SK-N-MC (cell line): ENCODE measurements at regions not wholly inside any gene's neighbourhood (a gene's known extent, or its start where the extent isn't known, plus 50 kb on each side); places are given as distances from the start of the nearest gene placed in this dataset.

ENCODE experiments used
- DNase-seq: peaks from one replicate; pipeline ENCODE4 v3.0.0-alpha.2; 2011; ENCODE audit warnings: low read depth, low spot score
- H3K27ac ChIP-seq: fragments of 200-600 bp; sonication (generic); 2 replicates; pipeline ENCODE4 v1.5.1; 2016; ENCODE audit warnings: mixed run types
- H3K36me3 ChIP-seq: fragments of 200-600 bp; sonication (generic); 2 replicates; pipeline ENCODE4 v1.6.1; 2017; ENCODE audit warnings: antibody characterized with exemption, low read length, mixed read lengths; ENCODE audit not compliant: insufficient read depth
- H3K4me3 ChIP-seq: fragments of 200-600 bp; sonication (generic); 2 replicates; pipeline ENCODE4 v1.5.1; 2016
- H3K9ac ChIP-seq: fragments of 200-600 bp; sonication (generic); 2 replicates; pipeline ENCODE4 v1.8.0; 2017; ENCODE audit warnings: mixed run types, mixed read lengths; ENCODE audit not compliant: insufficient read length
- H3K9me3 ChIP-seq: fragments of 200-600 bp; sonication (generic); 2 replicates; pipeline ENCODE4 v1.6.1; 2017; ENCODE audit warnings: low read depth, mild to moderate bottlenecking, antibody characterized with exemption, low read length, moderate library complexity, mixed read lengths
- EZH2 ChIP-seq: fragments of 200-600 bp; sonication (generic); IDR thresholded peaks from one replicate; pipeline ENCODE4 v1.6.1; 2017; ENCODE audit warnings: antibody characterized with exemption
- FOXP2 ChIP-seq: optimal IDR thresholded peaks from 2 replicates; pipeline ENCODE3; 2011; ENCODE audit warnings: mild to moderate bottlenecking, moderate library complexity; ENCODE audit not compliant: insufficient read depth; ENCODE audit errors: extremely low read length, control extremely low read depth
- POLR2AphosphoS5 ChIP-seq: IDR thresholded peaks from 2 replicates; pipeline ENCODE4 v1.6.1; 2012; ENCODE audit warnings: mild to moderate bottlenecking, low read depth, low read length, borderline replicate concordance

DNA sequence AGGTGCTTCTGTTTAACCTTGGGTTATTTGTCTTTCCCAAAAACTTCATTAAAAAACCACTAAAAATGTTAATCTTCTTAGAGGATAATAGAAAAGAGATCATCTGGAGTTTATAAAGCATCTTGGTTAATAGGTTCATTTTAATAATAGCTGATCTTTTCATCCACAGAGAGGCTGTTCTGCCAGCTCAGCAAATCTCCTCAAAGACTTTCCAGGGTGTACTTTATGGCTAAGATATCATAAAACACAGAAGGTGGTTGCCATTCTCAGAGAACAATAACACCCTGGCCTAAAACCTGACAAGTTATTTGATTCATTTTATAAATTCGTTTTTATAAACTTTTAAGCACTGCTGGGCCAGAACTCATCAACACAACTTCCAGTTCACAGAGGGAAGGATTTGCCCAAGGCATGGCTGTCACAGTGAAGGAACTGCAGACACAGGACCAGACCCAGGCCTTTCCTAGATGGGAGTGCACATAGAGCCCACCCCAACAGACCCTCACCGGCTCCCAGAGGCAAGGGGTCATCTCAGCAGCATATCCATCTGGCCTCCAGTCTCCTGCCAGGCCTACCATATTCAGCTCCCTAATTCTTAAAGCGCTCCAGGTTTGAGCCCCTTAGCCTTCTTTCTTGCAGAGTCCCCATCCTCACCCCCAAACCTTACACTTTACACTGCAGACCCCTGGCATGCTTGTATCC, 203.4 kb upstream of the RAB6C start:
- Histone ChIP-seq H3K4me3 (no peak overlapping the region), H3K9ac (no peak overlapping the region), H3K36me3 (no peaks in the 10 kb centered on the region), H3K27ac (no peak overlapping the region), H3K9me3 (no peaks in the 10 kb centered on the region)
- no peak for TF ChIP-seq POLR2AphosphoS5
- TF ChIP-seq FOXP2: no peak
- TF ChIP-seq EZH2: no peak
- DNase-seq: no peak

DNA sequence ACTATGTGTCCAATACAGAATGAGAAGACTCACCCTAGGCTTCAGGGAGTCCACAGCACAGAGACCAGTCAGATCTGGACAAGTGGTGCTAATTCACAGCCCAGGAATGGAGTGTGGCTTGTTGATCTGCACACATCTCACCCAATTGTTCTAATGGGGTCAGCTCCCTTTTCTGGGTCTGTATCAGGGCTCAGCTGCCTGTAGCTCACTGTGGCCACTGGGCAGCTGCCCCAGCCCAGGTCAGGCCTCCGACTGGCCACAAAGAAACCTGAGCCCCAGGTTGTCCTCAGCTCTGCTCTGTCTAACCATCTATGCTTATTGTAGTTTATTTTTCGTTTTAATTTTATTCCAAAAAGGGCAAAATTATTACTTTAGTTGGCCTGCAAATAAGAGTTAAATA, 202.3 kb upstream of the RAB6C start:
- no peak overlapping the region for H3K27ac ChIP-seq
- no peak overlapping the region for H3K4me3 ChIP-seq
- DNase-seq: no peak
- H3K9me3 ChIP-seq: no peaks in the 10 kb centered on the region
- no peaks in the 10 kb centered on the region for H3K36me3 ChIP-seq
- no peak overlapping the region for H3K9ac ChIP-seq
- TF ChIP-seq POLR2AphosphoS5 (no peak), EZH2 (no peak), FOXP2 (no peak)

DNA sequence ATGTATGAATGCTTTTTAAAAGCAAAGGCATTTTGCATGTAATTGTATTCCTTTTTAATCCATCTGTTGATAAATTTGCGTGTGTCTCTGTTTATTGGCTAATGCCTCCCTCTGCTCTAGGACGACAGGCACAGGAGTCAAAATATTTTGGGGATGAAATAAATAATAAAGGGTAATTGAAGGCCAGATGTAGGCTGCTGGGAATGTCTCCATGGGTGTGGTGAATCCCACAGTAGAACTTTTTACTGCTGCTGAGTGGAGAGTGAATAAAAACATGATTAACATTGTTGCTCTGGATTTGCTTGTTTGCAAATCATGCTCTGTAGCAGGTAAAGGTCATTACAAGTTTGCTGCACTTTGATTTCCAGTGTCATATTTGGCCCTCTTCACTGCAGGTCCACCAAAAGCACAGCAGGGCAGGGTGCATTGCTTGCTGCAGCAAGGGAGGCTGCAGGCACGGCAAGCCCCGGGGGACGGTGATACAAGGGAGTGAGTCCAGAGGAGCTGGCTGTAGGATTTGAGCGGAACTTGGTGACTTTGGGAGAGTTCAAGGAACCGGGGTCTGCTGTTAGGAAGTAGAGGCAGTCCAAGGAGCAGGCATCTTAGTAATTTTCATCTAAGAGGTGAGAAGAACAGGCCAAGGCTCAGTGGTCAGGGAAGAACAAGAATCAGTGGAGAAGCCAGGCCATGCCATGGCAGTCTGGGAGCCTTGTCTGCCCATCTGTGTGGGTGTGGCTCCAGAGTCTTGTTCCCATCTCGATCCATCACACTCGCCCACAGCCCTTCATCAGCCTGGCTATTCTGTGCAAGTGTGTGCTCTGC, 201.5 kb upstream of the RAB6C start:
- no peak for TF ChIP-seq POLR2AphosphoS5
- no peak for TF ChIP-seq FOXP2
- no peak for TF ChIP-seq EZH2
- DNase-seq: no peak
- H3K9me3 ChIP-seq: no peaks in the 10 kb centered on the region
- no peak overlapping the region for H3K27ac ChIP-seq
- no peak overlapping the region for H3K4me3 ChIP-seq
- no peak overlapping the region for H3K9ac ChIP-seq
- H3K36me3 ChIP-seq: no peaks in the 10 kb centered on the region

DNA sequence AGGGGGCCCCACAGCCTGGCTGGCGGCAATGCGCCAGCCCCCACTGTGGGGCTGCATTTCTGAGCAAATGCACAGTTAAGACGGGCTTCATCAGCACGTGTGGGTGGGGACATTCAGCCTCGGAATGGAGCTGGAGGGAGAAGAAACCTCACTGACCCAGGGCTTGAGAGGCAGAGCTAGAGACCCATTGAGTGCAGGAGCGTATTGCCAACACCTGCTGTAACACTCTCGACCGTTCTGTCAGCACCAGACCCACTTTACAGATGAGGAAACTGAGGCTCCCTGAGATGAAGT, 200.9 kb upstream of the RAB6C start:
- Histone ChIP-seq H3K9ac (no peak overlapping the region), H3K4me3 (no peak overlapping the region), H3K36me3 (no peaks in the 10 kb centered on the region), H3K27ac (no peak overlapping the region), H3K9me3 (no peaks in the 10 kb centered on the region)
- DNase-seq: no peak
- no peak for TF ChIP-seq FOXP2
- TF ChIP-seq POLR2AphosphoS5: no peak
- no peak for TF ChIP-seq EZH2

DNA sequence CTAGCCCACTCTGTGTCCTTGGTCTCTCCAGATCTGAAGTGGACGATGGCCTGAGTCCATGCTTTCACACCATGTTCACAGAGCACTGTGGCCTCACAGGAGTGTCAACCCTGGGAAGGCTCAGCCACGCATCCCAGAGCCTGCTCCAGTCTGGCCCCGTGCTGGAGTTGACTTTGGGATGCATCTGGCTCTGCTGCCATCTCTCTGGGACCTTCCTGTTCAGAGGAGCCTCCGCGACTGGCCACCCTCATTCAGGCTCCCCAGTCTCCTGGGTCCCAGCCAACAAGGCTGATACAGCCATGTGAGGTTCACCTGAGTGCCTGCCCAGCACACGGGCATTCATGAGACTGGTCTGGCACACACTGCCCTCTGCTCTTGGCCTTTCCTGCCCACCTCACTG, 199.7 kb upstream of the RAB6C start:
- Histone ChIP-seq H3K9ac (no peak overlapping the region), H3K27ac (no peak overlapping the region)
- DNase-seq: no peak

GRCh38 chr2:129780316-129781270, 198.9 kb upstream of the RAB6C start:
- TF ChIP-seq FOXP2 (no peak), EZH2 (no peak), POLR2AphosphoS5 (no peak)
- DNase-seq: no peak
- H3K9me3 ChIP-seq: no peaks in the 10 kb centered on the region
- no peak overlapping the region for H3K9ac ChIP-seq
- H3K27ac ChIP-seq: no peak overlapping the region
- no peaks in the 10 kb centered on the region for H3K36me3 ChIP-seq
- H3K4me3 ChIP-seq: no peak overlapping the region

More for the DNA sequence above, 199.7 kb upstream of the RAB6C start:
- H3K36me3 ChIP-seq: no peaks in the 10 kb centered on the region
- TF ChIP-seq POLR2AphosphoS5 (no peak), EZH2 (no peak), FOXP2 (no peak)
- H3K9me3 ChIP-seq: no peaks in the 10 kb centered on the region
- no peak overlapping the region for H3K4me3 ChIP-seq

DNA sequence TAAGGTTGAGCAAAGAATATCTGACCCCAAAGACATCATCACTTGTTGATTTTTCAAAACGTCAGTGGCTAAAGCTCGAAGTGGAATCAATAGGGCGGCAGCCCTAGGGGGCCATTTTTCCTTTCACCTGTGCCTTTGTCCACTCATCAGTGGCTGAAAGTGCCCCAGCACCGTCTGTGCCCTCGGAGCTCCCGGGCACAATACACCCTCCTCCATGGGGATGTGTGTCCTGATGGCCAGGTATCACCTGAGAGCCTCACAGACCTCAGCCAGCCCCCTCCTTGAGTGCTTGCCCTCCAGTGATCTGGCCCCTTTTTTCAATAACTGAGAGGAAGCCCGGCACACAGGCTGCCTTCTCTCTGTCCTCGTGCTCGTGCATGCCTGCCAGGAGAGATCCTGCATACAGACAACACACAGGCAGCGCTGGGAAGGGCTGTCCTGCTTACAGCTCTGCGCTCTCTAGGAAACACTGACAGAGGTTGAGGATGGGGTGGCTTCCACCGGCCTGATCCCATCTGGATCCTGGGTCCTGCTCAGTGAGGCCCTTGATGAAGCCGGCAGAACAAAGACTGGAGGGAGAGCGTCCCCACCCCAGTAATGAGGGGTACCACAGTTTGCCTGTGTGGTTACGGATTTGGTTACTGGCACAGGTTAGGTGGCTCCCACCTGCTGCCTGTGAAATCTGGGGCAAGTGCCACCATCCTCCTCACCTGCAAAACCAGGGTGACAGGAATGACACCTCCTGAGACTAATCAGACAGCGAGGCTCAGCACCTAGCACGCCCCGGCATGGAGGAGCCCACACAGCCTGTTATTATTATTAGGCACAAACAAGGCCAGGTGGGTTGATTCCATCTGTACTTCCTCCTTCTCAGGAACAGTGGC, 197.5 kb upstream of the RAB6C start:
- TF ChIP-seq POLR2AphosphoS5 (no peak), EZH2 (no peak), FOXP2 (no peak)
- Histone ChIP-seq H3K27ac (no peak overlapping the region), H3K9me3 (no peaks in the 10 kb centered on the region), H3K9ac (no peak overlapping the region), H3K36me3 (no peaks in the 10 kb centered on the region), H3K4me3 (no peak overlapping the region)
- DNase-seq: no peak
